ENCODE measurements at regions not wholly inside any gene's neighbourhood (a gene's known extent, or its start where the extent isn't known, plus 50 kb on each side); places are given as distances from the start of the nearest gene placed in this dataset.

DNA sequence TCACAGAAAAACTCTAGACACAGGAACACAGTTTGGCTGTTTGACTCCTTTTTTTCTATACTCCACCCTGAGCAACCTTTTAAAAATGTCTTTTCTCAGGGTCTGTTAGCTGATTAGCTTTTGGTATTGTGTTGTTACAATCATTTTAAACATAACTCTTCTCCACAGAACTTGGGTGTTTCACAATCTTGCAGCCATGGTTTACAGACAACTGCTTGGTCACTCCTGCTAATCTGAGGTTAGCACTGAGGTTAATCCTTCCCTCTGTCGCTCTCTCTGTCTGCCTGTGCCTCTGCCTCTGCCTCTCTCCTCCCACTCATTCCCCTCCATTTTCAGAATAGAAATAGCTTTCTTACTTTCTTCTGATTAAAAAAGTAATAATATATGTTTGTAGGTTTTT lies 62.4 kb upstream of the ZBED5 start:
- no peak for DNase-seq

- DNase-seq: no peak
Measured at GRCh38 chr11:10918698-10919097, 60.8 kb upstream of the ZBED5 start.

DNA sequence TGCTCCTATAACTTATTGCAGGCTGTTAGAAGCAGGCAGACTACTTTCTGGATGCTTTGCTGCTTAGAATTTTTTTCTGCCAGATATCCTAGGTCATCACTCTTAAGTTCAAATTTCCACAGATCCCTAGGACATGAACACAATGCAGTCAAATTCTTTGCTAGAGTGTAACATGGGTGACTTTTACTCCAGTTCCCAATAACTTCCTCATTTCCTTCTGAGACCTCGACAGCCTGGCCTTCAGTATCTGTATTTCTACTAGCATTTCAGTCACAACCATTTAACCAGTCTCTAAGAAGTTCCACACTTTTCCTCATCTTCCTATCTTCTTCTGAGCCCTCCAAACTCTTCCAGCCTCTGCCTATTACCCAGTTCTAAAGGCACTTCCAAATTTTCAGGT lies 60.4 kb upstream of the ZBED5 start:
- DNase-seq: no peak

DNA sequence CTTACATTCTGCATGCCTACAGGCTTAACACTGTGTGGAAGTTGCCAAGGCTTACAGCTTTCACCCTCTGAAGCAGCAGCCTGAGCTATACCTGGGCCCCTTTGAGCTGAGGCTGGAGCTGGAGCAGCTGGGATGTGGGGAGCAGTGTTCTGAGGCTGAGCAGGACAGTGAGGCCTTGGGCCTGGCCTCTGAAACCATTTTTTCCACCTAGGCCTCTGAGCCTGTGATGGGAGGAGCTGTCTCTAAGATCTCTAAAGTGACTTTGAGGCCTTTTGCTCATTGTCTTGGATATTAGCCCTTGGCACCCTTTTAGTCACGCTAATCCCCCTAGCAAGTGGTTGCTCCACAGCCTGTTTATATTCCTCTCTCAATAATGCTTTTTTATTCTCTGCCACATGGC lies 59.9 kb upstream of the ZBED5 start:
- DNase-seq: no peak

DNA sequence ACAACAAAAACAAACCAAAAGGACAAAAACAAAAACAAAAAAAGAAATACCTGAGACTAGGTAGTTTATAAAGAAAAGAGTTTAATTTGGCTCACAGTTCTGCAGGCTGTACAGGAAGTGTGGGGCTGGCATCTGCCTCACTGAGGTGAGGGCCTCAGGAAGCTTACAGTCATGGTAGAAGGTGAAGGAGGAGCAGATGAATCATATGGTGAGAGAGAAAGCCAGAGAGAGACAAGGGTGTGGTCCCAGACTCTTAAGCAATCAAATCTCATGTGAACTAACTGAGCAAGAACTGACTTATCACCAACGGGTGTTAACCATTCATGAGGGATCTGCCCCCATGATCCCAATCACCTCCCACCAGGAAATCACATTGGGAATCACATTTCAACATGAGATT lies 58.8 kb upstream of the ZBED5 start:
- no peak for DNase-seq

GRCh38 chr11:10914050-10914449 lies 56.2 kb upstream of the ZBED5 start:
- DNase-seq: no peak

GRCh38 chr11:10913075-10913474 lies 55.2 kb upstream of the ZBED5 start:
- no peak for DNase-seq

DNA sequence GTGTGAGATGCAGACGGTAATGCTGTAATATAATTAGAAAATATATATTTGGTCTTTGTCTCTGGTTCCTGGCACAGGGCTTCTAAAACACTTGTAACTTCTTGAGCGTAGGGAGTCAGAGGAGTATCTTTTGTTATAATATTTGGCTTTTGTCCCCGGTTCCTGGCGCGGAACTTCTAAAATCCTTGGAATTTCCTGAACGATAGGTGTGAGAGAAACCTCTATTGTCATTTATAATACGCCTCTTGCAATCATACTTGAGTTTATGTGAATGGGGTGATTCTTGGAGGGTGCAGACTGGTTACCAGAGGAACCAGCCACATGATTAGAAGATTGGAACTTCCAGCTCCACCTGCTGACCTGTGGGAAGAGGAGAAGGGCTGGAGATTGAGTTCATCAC lies 54.1 kb upstream of the ZBED5 start:
- DNase-seq: no peak

- no peak for DNase-seq
Measured at GRCh38 chr11:10909141-10909883, 51.5 kb upstream of the ZBED5 start.

GRCh38 chr11:10908215-10908951 lies 50.5 kb upstream of the ZBED5 start:
- DNase-seq: no peak

Data from stimulated activated naive CD4-positive, alpha-beta T cell treated with Interleukin-2 at 50 U/mL for 16 hours (primary cell).